Stomach (tissue), 8 donors: ENCODE measurements at regions not wholly inside any gene's neighbourhood (a gene's known extent, or its start where the extent isn't known, plus 50 kb on each side); places are given as distances from the start of the nearest gene placed in this dataset.

ENCODE experiments used
- DNase-seq, 2 donors: peaks; one replicate each; pipeline versions ENCODE4 v3.0.0 to v3.0.0-alpha.2; 2013 to 2019
- H3K27ac ChIP-seq, 5 donors: fragments of 200-600 bp in 4 of 5; sonication (generic) in 4 of 5; one replicate each; pipeline ENCODE4 v1.5.1; 2013 to 2019; ENCODE audit warnings: mild to moderate bottlenecking in 1 of 5, moderate library complexity in 1 of 5
- H3K27me3 ChIP-seq, 3 donors: fragments of 200-600 bp; sonication (generic); one replicate each; pipeline ENCODE4 v1.5.1; 2017 to 2019; ENCODE audit warnings: mixed run types in 1 of 3
- H3K36me3 ChIP-seq, 4 donors: fragments of 200-600 bp; sonication (generic); 1 replicate in 3 of 4; 2 replicates in 1 of 4; pipeline ENCODE4 v1.5.1; 2016 to 2019
- H3K4me1 ChIP-seq, 4 donors: fragments of 200-600 bp; sonication (generic); one replicate each; pipeline ENCODE4 v1.5.1; 2016 to 2019
- H3K4me3 ChIP-seq, 4 donors: fragments of 200-600 bp; sonication (generic) in 3 of 4; one replicate each; pipeline ENCODE4 v1.5.1; 2016 to 2019; ENCODE audit warnings: mild to moderate bottlenecking in 1 of 4
- H3K9me3 ChIP-seq, 4 donors: fragments of 200-600 bp; sonication (generic); one replicate each; pipeline ENCODE4 v1.5.1; 2016 to 2019
- CTCF ChIP-seq, 7 experiments: fragments of 450-650 bp in 4 of 7; fragments of 200-600 bp in 3 of 7; sonication (generic) in 3 of 7; IDR thresholded peaks; one replicate each; pipeline ENCODE4 v1.5.1; 2016 to 2019; ENCODE audit warnings: antibody characterized with exemption in 7 of 7, control low read depth in 2 of 7, mild to moderate bottlenecking in 1 of 7
- EP300 ChIP-seq: sonication (generic); formaldehyde crosslinking; IDR thresholded peaks from one replicate; pipeline ENCODE4 v1.6.1; 2017; ENCODE audit warnings: antibody characterized with exemption
- POLR2A ChIP-seq, 4 donors: fragments of 450-650 bp; IDR thresholded peaks; one replicate each; pipeline ENCODE4 v1.6.1; 2016; ENCODE audit warnings: antibody characterized with exemption in 4 of 4, control low read depth in 2 of 4, mild to moderate bottlenecking in 1 of 4, moderate library complexity in 1 of 4
- POLR2AphosphoS5 ChIP-seq, 3 donors: sonication (generic); formaldehyde crosslinking; IDR thresholded peaks; one replicate each; pipeline ENCODE4 v1.6.1; 2016; ENCODE audit warnings: antibody characterized with exemption in 3 of 3
- WGBS, 5 donors: extraction: QIAGEN DNeasy Blood & Tissue Kit in 3 of 5; methylation state at CpG; one replicate each; pipeline versions ENCODE4 v1.1.5 to v1.1.7; 2013 to 2018; 5-methylcytosine and 5-hydroxymethylcytosine counted together
- intact Hi-C: fragments of 100-400 bp; cut with DNase I; formaldehyde crosslinking; loops from one replicate; pipeline ENCODE4 v1.15.1; 2023; ENCODE audit warnings: low total_unique reads
- donor health status: healthy with polysubstance abuse.
- donor health status: Bipolar disorder and iron deficiency.
- donor health status: healthy.

- Histone ChIP-seq H3K36me3 (no peaks in the 10 kb centered on the region), H3K9me3 (no peaks in the 10 kb centered on the region), H3K4me3 (no peak overlapping the region), H3K4me1 (no peaks in the 10 kb centered on the region), H3K27me3 (no peaks in the 10 kb centered on the region), H3K27ac (no peak overlapping the region)
- intact Hi-C loops = no loop called here
- no peak for TF ChIP-seq EP300
- TF ChIP-seq CTCF (IDR thresholded peaks at IDR 0.05) = no peak
- TF ChIP-seq POLR2AphosphoS5 (IDR thresholded peaks at IDR 0.05) = no peak
- no peak for TF ChIP-seq POLR2A (IDR thresholded peaks at IDR 0.05)
- DNase-seq = no peak
- 68 to 89% (median 82%) methylated on average over 5 of the region's 5 CpGs for WGBS, 5 donors
These were observed 1941.2 kb upstream of the CELF4 start for GRCh38 chr18:39506581-39507330.

DNA sequence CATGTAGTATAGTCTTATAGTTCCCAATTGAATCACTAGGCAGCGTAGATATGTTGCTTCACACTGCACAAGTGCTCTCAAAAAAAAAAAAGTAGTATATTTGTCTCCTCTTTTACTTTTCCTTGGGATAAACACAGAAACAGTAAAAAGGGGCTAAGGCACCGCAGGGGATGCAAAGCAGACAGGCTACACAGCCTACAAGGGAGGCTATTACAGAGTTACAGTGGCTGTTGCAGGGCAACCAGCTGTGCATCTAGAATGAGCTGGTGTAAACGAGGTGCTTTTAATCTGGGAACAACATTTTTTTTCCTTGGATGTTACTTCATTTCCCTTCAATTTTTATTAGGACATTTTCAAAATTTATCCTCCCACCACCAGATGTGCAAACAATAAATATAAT, 1934.7 kb upstream of the CELF4 start:
- TF ChIP-seq POLR2AphosphoS5 (IDR thresholded peaks at IDR 0.05) (no peak), EP300 (no peak), CTCF (IDR thresholded peaks at IDR 0.05) (no peak), POLR2A (IDR thresholded peaks at IDR 0.05) (no peak)
- no peaks in the 10 kb centered on the region for H3K4me1 ChIP-seq
- no peak overlapping the region for H3K27ac ChIP-seq
- H3K27me3 ChIP-seq = no peaks in the 10 kb centered on the region
- no peaks in the 10 kb centered on the region for H3K9me3 ChIP-seq
- H3K4me3 ChIP-seq = no peak overlapping the region
- intact Hi-C loops = no loop called here
- H3K36me3 ChIP-seq = no peaks in the 10 kb centered on the region
- WGBS, 5 donors = 61 to 75% (median 73%) methylated on average over 3 of the region's 3 CpGs
- no peak for DNase-seq

GRCh38 chr18:39497821-39498220, 1932.2 kb upstream of the CELF4 start:
- Histone ChIP-seq H3K36me3 (no peaks in the 10 kb centered on the region), H3K4me3 (no peak overlapping the region), H3K27ac (no peak overlapping the region), H3K9me3 (no peaks in the 10 kb centered on the region), H3K4me1 (peaks cover 0 to 4% (median 0%) of the 10 kb centered on the region in 4 donors), H3K27me3 (no peaks in the 10 kb centered on the region)
- TF ChIP-seq EP300 = no peak
- TF ChIP-seq CTCF (IDR thresholded peaks at IDR 0.05) = no peak
- TF ChIP-seq POLR2AphosphoS5 (IDR thresholded peaks at IDR 0.05) = no peak
- no peak for TF ChIP-seq POLR2A (IDR thresholded peaks at IDR 0.05)
- intact Hi-C loops = no loop called here
- no peak for DNase-seq

DNA sequence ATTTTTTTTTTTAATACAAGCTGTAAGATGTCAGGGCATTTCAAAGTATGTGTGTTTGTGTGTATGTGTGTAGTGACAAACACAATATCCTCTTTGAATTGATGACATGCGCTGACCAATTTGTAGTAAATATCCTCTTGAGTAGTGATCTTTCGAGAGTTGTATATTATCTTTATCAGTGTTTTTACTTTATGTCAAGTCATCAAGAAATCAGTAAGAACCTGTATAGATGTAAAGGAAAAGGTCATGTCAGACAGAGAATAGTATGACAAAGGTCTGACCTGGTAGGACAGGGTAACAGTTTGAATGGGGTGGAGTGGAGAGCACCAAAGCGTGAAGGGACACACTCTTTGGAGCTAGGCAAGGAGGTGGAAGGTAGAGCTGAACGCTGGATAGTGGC, 1931.4 kb upstream of the CELF4 start:
- intact Hi-C loops = no loop called here
- no peaks in the 10 kb centered on the region for H3K9me3 ChIP-seq
- no peak overlapping the region for H3K4me3 ChIP-seq
- 66 to 91% (median 80%) methylated on average over 4 of the region's 4 CpGs for WGBS, 5 donors
- no peaks in the 10 kb centered on the region for H3K27me3 ChIP-seq
- TF ChIP-seq EP300 (no peak), POLR2AphosphoS5 (IDR thresholded peaks at IDR 0.05) (no peak)
- H3K27ac ChIP-seq = no peak overlapping the region
- H3K36me3 ChIP-seq = no peaks in the 10 kb centered on the region
- peaks cover 0 to 4% (median 0%) of the 10 kb centered on the region in 4 donors for H3K4me1 ChIP-seq
- no peak for DNase-seq

DNA sequence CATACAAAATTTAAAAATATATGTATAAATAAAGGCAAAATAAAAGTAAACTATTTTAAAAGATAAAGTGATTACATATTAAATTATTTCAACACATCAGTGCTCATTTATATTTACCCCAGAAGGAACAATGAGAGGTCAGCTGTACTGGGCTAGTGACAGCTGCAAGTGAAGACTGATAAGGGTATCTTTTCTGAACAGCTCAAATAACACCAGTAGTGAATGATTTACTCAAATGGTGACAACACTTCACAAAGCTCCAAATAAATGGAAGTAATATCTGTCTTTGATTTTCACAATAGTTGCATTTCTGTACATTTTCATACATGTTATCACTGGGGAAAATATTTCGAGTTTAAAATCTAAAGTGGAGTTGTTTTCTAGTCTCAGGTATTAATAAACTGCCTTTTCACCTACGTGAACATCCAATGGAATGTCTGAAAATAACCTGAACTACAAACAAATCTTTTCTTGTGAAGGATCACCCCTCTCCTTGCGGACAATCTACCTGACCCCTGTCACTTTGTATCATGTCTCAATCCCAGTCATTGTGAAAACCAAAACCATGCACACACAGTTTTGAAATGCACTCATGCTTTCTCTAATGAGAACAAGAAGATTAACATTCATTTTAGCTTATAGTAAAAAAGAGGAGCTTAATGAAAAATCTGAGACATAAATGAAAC, 1928.8 kb upstream of the CELF4 start:
- TF ChIP-seq POLR2A (IDR thresholded peaks at IDR 0.05) (no peak), POLR2AphosphoS5 (IDR thresholded peaks at IDR 0.05) (no peak), EP300 (no peak), CTCF (IDR thresholded peaks at IDR 0.05) (no peak)
- Histone ChIP-seq H3K4me1 (peaks cover 0 to 4% (median 0%) of the 10 kb centered on the region in 4 donors), H3K9me3 (no peaks in the 10 kb centered on the region), H3K27ac (no peak overlapping the region), H3K4me3 (no peak overlapping the region), H3K27me3 (no peaks in the 10 kb centered on the region), H3K36me3 (no peaks in the 10 kb centered on the region)
- 46 to 56% (median 54%) methylated on average over 3 of the region's 3 CpGs for WGBS, 5 donors
- peak in 1 of 2 donors; percentile 29 for DNase-seq
- intact Hi-C loops = no loop called here
